Upper lobe of right lung (tissue), 1 donor: ENCODE measurements at regions not wholly inside any gene's neighbourhood (a gene's known extent, or its start where the extent isn't known, plus 50 kb on each side); places are given as distances from the start of the nearest gene placed in this dataset.
"Not testable (repeated sequence)": the region's sequence is repeated elsewhere in the genome, so short reads cannot be mapped to it uniquely, and the experiment has no call there.

Experiments
- ATAC-seq: fragments of 200-7000 bp; cut with Tn5 transposase; one replicate; pipeline ENCODE4 v1.9.1; 2020; ENCODE audit warnings: mild to moderate bottlenecking, moderate library complexity
- DNase-seq: peaks from one replicate; pipeline ENCODE4 v3.0.0-alpha.2; 2020
- H3K27ac ChIP-seq: fragments of 200-600 bp; one replicate; pipeline ENCODE4 v1.8.0; 2022
- H3K27me3 ChIP-seq: fragments of 200-600 bp; one replicate; pipeline ENCODE4 v1.8.0; 2022; ENCODE audit warnings: mild to moderate bottlenecking
- H3K36me3 ChIP-seq: fragments of 200-600 bp; one replicate; pipeline ENCODE4 v1.8.0; 2022
- H3K4me1 ChIP-seq: fragments of 200-600 bp; one replicate; pipeline ENCODE4 v1.8.0; 2022
- H3K4me3 ChIP-seq: fragments of 200-600 bp; one replicate; pipeline ENCODE4 v1.8.0; 2022; ENCODE audit warnings: mild to moderate bottlenecking
- H3K9me3 ChIP-seq: fragments of 200-600 bp; one replicate; pipeline ENCODE4 v1.8.0; 2022
- CTCF ChIP-seq: fragments of 200-600 bp; IDR thresholded peaks from one replicate; pipeline ENCODE4 v1.8.0; 2022; ENCODE audit warnings: antibody characterized with exemption
- intact Hi-C: fragments of 100-400 bp; cut with DNase I; formaldehyde crosslinking; loops from one replicate; pipeline ENCODE4 v1.11.0; 2022
- donor health status: DM: no; HTN: yes; CAD: no; lungs with severe emphysema.

GRCh38 chr4:101417046-101417445 lies 69.7 kb upstream of the PPP3CA start:
- intact Hi-C loops: no loop called here
- no peak for DNase-seq
- Histone ChIP-seq H3K36me3 (no peaks in the 10 kb centered on the region), H3K4me1 (no peaks in the 10 kb centered on the region), H3K27ac (no peak overlapping the region), H3K4me3 (no peak overlapping the region), H3K9me3 (no peaks in the 10 kb centered on the region), H3K27me3 (no peaks in the 10 kb centered on the region)
- ATAC-seq: no peak
- no peak for TF ChIP-seq CTCF

DNA sequence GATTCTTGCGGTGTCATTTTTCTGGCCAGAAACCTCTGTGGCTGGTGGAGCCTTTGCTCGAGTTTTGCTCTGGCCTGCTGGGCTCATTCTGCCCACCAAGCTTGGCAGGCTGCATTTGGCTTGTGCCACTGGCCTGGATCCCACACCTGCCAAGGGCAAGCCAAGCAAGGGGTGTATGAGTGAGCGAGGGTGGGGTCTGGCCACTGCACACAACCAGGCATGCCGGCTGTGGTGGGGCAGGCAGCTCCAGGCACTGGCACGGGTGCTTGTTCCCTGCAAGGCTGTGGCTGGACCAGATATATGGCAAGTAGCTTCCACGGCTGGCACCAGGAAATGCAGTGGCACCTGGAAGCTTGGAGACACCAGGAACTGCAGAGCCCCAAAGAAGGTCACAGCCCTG lies 68.6 kb upstream of the PPP3CA start:
- Histone ChIP-seq H3K4me3 (no peak overlapping the region), H3K9me3 (no peaks in the 10 kb centered on the region), H3K27ac (no peak overlapping the region), H3K36me3 (no peaks in the 10 kb centered on the region), H3K27me3 (no peaks in the 10 kb centered on the region), H3K4me1 (no peaks in the 10 kb centered on the region)
- no peak for TF ChIP-seq CTCF
- DNase-seq: no peak
- intact Hi-C loops: no loop called here
- ATAC-seq: no peak

DNA sequence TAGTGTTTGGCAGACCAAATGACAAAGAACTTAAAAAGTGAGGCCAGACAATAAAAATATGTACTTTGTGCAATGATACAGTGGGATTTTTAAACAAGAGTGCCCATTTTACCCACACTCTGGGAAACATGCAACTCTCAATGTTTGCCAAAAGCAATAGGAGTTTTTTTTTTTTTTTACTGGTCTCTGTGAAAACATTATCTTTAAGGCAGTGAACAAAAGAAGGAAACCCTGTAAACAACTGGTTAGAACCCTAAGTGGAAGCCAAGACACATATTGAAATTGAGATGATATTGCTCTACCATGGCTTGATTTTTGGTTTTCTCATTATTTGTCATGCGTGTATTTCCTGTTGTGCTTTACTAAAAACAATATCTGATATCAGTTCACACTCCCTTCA lies 67.2 kb upstream of the PPP3CA start:
- H3K27ac ChIP-seq: no peak overlapping the region
- no peak for DNase-seq
- ATAC-seq: no peak
- H3K9me3 ChIP-seq: no peaks in the 10 kb centered on the region
- intact Hi-C loops: no loop called here
- H3K4me1 ChIP-seq: no peaks in the 10 kb centered on the region
- no peaks in the 10 kb centered on the region for H3K27me3 ChIP-seq
- TF ChIP-seq CTCF: no peak
- no peak overlapping the region for H3K4me3 ChIP-seq
- H3K36me3 ChIP-seq: no peaks in the 10 kb centered on the region

DNA sequence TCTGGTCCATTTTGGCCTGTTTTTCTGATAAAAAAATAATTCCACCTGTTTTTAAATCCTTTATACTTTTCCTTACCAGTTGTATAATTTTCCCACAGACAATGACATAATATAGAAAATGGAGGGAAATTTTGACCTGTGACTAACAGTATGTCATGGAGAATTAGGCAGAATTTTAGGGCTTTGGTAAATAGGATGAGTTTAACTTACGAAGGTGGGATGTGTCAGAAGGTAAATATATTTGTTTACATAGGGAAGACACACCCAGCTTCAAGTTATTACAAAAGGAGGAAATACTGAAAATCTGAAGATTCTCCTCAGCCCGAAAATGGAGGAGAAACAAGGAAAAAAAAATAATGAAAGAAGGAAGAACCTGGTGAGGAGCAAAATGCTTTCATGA lies 64.6 kb upstream of the PPP3CA start:
- no peak for DNase-seq
- Histone ChIP-seq H3K4me3 (no peak overlapping the region), H3K4me1 (no peaks in the 10 kb centered on the region), H3K9me3 (no peaks in the 10 kb centered on the region), H3K27ac (no peak overlapping the region), H3K36me3 (no peaks in the 10 kb centered on the region), H3K27me3 (no peaks in the 10 kb centered on the region)
- no peak for ATAC-seq
- intact Hi-C loops: no loop called here
- TF ChIP-seq CTCF: no peak

- H3K9me3 ChIP-seq, H3K27ac ChIP-seq, intact Hi-C loops, H3K4me1 ChIP-seq, H3K36me3 ChIP-seq, ATAC-seq, H3K4me3 ChIP-seq, H3K27me3 ChIP-seq, DNase-seq: not testable (repeated sequence)
Observed at GRCh38 chr4:101411281-101411910, 64.1 kb upstream of the PPP3CA start.

GRCh38 chr4:101400096-101400495 lies 52.8 kb upstream of the PPP3CA start:
- no peak for ATAC-seq
- TF ChIP-seq CTCF: no peak
- H3K4me3 ChIP-seq: no peak overlapping the region
- H3K4me1 ChIP-seq: no peaks in the 10 kb centered on the region
- no peak overlapping the region for H3K27ac ChIP-seq
- intact Hi-C loops: no loop called here
- no peaks in the 10 kb centered on the region for H3K36me3 ChIP-seq
- DNase-seq: no peak
- no peaks in the 10 kb centered on the region for H3K27me3 ChIP-seq
- no peaks in the 10 kb centered on the region for H3K9me3 ChIP-seq
